Fibroblast of pulmonary artery (primary cell): ENCODE measurements at regions not wholly inside any gene's neighbourhood (a gene's known extent, or its start where the extent isn't known, plus 50 kb on each side); places are given as distances from the start of the nearest gene placed in this dataset.

Experiments
- DNase-seq: peaks from one replicate; pipeline ENCODE4 v3.0.0-alpha.2; 2010; ENCODE audit warnings: low read depth
- H3K4me3 ChIP-seq: replicated peaks from 2 replicates; pipeline ENCODE4 v1.5.1; 2011; ENCODE audit warnings: low read depth, mild to moderate bottlenecking, control low read depth, low read length, moderate library complexity
- TF ChIP-seq, protein P1 (sequence below): IDR thresholded peaks from 2 replicates; pipeline ENCODE4 v1.5.1; 2011; ENCODE audit warnings: mild to moderate bottlenecking, control low read depth, low read length, inconsistent platforms; ENCODE audit errors: missing control alignments

DNA sequence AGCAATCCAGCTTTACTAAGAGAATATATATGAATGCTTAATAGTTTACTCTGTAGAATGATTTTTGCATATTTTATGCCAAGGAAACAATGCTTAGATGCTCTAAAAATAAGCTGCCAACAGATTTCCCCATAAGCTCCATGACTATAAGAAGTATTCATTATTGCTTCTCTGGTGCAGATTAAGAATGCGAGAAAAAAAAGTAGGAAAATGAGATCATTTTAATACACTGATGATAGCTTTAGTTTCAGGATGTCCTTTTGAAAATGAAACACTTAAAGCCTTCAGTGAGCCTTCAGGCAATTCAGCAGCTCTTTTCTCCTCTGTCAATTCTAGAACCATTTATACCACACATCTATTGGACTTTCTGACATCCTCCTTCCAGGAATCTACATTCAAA is 735.0 kb upstream of the POT1 start:
- no peak for DNase-seq
- no peak overlapping the region for H3K4me3 ChIP-seq
- TF ChIP-seq, protein P1, sequence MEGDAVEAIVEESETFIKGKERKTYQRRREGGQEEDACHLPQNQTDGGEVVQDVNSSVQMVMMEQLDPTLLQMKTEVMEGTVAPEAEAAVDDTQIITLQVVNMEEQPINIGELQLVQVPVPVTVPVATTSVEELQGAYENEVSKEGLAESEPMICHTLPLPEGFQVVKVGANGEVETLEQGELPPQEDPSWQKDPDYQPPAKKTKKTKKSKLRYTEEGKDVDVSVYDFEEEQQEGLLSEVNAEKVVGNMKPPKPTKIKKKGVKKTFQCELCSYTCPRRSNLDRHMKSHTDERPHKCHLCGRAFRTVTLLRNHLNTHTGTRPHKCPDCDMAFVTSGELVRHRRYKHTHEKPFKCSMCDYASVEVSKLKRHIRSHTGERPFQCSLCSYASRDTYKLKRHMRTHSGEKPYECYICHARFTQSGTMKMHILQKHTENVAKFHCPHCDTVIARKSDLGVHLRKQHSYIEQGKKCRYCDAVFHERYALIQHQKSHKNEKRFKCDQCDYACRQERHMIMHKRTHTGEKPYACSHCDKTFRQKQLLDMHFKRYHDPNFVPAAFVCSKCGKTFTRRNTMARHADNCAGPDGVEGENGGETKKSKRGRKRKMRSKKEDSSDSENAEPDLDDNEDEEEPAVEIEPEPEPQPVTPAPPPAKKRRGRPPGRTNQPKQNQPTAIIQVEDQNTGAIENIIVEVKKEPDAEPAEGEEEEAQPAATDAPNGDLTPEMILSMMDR = no peak

- no peak overlapping the region for H3K4me3 ChIP-seq
- TF ChIP-seq, protein P1 = no peak
These were observed 734.3 kb upstream of the POT1 start for GRCh38 chr7:125663961-125664360.

DNA sequence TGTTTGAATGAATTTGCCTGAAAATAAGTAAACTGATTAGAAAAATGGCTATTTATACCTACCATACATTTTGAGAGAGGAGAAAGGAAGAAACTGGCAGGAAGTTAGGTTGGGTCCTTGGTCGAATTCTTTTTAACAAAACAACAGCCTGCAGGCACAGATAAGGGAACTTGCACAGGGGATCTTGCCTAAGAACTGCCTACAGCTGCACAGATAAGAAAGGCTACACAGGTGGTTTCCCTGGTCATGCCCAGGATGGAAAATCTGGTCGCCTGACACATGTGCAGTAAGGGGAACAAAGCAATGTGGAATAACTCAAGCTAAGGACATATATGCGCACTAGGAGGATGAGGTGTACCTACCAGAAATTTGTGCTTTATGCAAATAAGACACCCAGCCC is 732.1 kb upstream of the POT1 start:
- TF ChIP-seq, protein P1 = no peak
- H3K4me3 ChIP-seq = no peak overlapping the region
- DNase-seq = no peak

More at GRCh38 chr7:125663961-125664360, 734.3 kb upstream of the POT1 start:
- DNase-seq = no peak

DNA sequence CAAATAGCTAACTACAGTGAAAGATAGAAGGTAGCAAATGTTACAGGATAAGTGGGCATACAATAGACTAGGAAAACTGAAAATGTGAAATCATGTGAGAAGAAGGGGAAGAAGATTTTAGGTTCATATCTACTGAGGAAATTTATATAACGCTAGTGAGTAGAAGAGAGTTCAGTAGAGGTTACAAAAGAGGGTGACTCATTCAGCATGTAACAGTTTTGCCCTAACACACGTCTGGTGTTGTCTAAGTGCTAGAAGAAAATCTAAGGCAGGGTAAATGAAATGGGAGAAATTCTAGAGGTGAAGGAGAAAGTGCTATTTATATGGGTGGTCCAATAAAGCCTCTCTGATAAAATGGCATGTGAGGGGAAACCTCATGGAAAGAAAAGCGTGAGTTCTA is 731.4 kb upstream of the POT1 start:
- TF ChIP-seq, protein P1 = no peak
- no peak overlapping the region for H3K4me3 ChIP-seq
- DNase-seq = no peak

GRCh38 chr7:125654076-125654475 is 724.5 kb upstream of the POT1 start:
- H3K4me3 ChIP-seq = no peak overlapping the region
- TF ChIP-seq, protein P1 = no peak
- no peak for DNase-seq

- TF ChIP-seq, protein P1 = no peak
- DNase-seq = no peak
- H3K4me3 ChIP-seq = no peak overlapping the region
These were observed 722.4 kb upstream of the POT1 start for GRCh38 chr7:125651823-125652528.

GRCh38 chr7:125648543-125648942 is 718.9 kb upstream of the POT1 start:
- TF ChIP-seq, protein P1 = no peak
- no peak for DNase-seq
- no peak overlapping the region for H3K4me3 ChIP-seq
